Cardiac fibroblast (primary cell): ENCODE measurements at regions not wholly inside any gene's neighbourhood (a gene's known extent, or its start where the extent isn't known, plus 50 kb on each side); places are given as distances from the start of the nearest gene placed in this dataset.
"Not testable (repeated sequence)": the region's sequence is repeated elsewhere in the genome, so short reads cannot be mapped to it uniquely, and the experiment has no call there.

ENCODE experiments used
- DNase-seq, 2 donors: peaks; one replicate each; pipeline versions ENCODE4 v3.0.0 to v3.0.0-alpha.2; 2010; ENCODE audit warnings: low read depth in 2 of 2
- H3K4me3 ChIP-seq, 2 donors: replicated peaks in 1 of 2; 1 replicate in 1 of 2; 2 replicates in 1 of 2; pipeline ENCODE4 v1.5.1; 2011; ENCODE audit warnings: low read depth in 2 of 2, low read length in 2 of 2, mild to moderate bottlenecking in 2 of 2, moderate library complexity in 1 of 2
- CTCF ChIP-seq: IDR thresholded peaks from one replicate; pipeline ENCODE4 v1.5.1; 2011; ENCODE audit warnings: low read depth, mild to moderate bottlenecking, low read length, inconsistent platforms

DNA sequence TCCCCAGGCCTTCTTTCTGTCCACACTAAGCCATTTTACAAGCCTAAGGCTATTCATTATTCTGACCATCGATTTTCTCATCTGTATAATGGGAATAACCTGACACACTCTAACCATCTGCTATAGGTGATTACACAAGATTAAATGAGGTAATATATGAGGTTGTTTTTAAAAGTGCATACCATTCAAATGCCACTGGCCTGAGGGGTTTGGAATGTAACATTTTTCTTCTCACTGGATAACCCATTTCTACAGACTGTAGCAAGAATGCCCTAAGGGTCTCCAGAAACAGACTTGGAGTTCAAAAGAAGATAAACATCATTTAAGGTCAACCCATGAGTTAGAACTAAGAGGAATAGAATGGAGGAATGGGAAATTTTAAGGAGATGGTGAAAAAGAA lies 111.7 kb upstream of the SETBP1 start:
- no peak for TF ChIP-seq CTCF
- H3K4me3 ChIP-seq, result no peak overlapping the region
- peak in 1 of 2 donors; percentile 9 for DNase-seq

DNA sequence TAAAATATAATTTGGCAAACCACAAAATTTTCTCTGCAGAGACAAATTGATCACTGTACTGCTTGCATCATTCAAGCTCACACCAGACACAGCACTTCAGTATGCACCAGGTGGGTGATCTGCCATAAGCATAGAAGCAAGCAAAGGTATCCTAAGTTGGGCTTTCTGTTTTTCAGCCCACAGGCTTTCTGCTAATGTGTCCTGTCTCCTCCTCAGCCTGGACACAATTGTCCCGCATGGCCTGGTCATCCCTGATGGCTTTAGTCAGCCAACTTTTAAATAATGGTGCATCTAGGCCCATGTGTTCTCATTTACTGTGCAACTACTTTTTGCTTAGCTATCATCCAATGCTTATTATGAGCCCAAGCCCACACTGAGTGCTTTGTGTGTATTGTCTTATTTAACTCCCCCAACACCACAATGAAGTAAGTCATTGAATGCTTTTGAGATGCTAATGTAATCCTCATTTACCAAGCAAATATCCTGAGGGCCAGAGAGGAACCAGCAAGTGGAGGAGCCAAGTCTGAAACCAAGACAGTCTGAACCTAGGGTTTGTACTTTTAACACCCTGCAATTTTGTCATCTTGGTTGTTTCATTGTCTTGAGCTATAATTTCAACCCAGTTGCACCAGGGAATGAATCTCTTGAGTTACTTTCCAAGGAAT lies 111.2 kb upstream of the SETBP1 start:
- no peak for DNase-seq
- no peak for TF ChIP-seq CTCF

DNA sequence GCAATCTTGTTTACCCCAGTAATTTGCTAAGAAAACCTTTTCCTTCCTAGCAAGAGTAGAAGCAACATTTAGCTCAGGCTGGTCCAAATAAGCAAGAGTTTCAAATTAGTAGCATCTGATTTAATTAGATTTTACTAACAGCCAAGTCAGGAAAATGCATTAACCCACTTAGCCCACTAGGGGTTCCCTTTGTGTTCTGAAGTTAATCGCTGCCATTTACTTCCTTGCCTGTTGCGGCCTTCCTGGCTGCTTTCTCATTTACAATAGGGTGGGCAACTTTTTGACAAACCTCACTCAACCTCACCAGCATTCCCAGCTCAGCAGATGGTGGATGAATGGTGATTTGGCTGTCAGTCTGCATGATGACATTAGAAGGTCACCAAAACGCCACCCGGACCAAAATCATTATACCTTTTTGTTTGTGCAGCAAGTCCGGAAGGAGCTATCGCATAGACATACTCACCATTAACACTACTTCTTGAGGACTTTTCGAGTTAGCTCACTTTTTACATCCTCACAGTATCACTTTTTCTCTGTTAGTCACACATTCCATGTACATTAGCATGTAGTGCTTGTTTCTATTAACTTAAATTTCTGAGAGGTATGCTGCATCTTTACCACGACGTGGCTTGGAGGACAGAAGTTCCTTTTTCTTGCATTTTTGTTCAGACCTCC lies 101.5 kb upstream of the SETBP1 start:
- peak; percentile 58 to 59 for DNase-seq
- no peak overlapping the region for H3K4me3 ChIP-seq
- peak; percentile 65 for TF ChIP-seq CTCF

More for the DNA sequence above, 111.2 kb upstream of the SETBP1 start:
- no peak overlapping the region for H3K4me3 ChIP-seq

GRCh38 chr18:44579745-44580144 lies 100.9 kb upstream of the SETBP1 start:
- no peak for TF ChIP-seq CTCF
- no peak for DNase-seq
- no peak overlapping the region for H3K4me3 ChIP-seq

GRCh38 chr18:44580159-44580558 lies 100.5 kb upstream of the SETBP1 start:
- H3K4me3 ChIP-seq, result no peak overlapping the region
- no peak for TF ChIP-seq CTCF
- no peak for DNase-seq

DNA sequence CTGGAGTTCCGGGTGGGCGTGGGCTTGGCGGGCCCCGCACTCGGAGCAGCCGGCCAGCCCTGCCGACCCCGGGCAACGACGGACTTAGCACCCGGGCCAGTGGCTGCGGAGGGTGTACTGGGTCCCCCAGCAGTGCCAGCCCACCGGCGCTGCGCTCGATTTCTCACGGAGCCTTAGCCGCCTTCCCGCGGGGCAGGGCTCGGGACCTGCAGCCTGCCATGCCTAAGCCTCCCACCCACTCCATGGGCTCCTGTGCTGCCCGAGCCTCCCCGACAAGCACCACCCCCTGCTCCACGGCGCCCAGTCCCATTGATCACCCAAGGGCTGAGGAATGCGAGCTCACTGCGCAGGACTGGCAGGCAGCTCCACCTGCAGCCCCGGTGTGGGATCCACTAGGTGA lies 99.9 kb upstream of the SETBP1 start:
- DNase-seq, H3K4me3 ChIP-seq: not testable (repeated sequence)

DNA sequence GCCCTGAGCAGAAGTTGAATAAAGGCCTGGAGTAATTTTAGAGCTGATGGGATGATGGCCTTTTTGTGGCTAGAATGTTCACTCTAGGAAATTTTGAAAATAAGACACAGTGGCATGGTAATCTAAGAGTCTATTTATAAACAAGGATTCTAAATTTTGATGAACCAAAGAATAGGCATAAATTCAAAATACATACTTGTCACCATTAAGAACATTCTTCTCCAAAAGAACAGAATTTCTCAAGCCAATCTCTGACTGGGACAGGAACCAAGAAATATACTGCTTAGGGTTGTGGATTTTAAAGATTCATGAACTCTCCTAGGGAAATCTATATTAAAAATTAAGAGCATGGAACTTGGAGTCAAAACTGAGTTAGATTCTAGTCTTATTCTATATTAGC lies 98.2 kb upstream of the SETBP1 start:
- no peak for TF ChIP-seq CTCF
- DNase-seq, result no peak

More for the DNA sequence above, 98.2 kb upstream of the SETBP1 start:
- no peak overlapping the region for H3K4me3 ChIP-seq
